Mucosa of descending colon (tissue), 3 donors: ENCODE measurements at regions not wholly inside any gene's neighbourhood (a gene's known extent, or its start where the extent isn't known, plus 50 kb on each side); places are given as distances from the start of the nearest gene placed in this dataset.
A peak's percentile ranks its signal among the peaks of the same experiment; 100 is the strongest.

Experiments
- ATAC-seq: fragments of 200-7000 bp; cut with Tn5 transposase; one replicate; pipeline ENCODE4 v1.9.1; 2020; ENCODE audit warnings: mild to moderate bottlenecking, moderate library complexity
- DNase-seq, 3 donors: peaks; one replicate each; pipeline ENCODE4 v3.0.0-alpha.2; 2020
- H3K36me3 ChIP-seq: fragments of 200-600 bp; one replicate; pipeline ENCODE4 v1.8.0; 2021; ENCODE audit warnings: low read depth, mild to moderate bottlenecking
- H3K4me1 ChIP-seq: fragments of 200-600 bp; one replicate; pipeline ENCODE4 v1.8.0; 2021; ENCODE audit warnings: low read depth, mild to moderate bottlenecking
- H3K4me3 ChIP-seq: fragments of 200-600 bp; one replicate; pipeline ENCODE4 v1.8.0; 2021; ENCODE audit warnings: mild to moderate bottlenecking
- H3K9me3 ChIP-seq: fragments of 200-600 bp; one replicate; pipeline ENCODE4 v1.8.0; 2021; ENCODE audit warnings: mild to moderate bottlenecking
- CTCF ChIP-seq: fragments of 200-600 bp; IDR thresholded peaks from one replicate; pipeline ENCODE4 v1.8.0; 2022; ENCODE audit warnings: antibody characterized with exemption, mild to moderate bottlenecking
- intact Hi-C, 2 donors: fragments of 100-400 bp; cut with DNase I in 1 of 2; cut with micrococcal nuclease in 1 of 2; formaldehyde crosslinking; loops; one replicate each; pipeline versions ENCODE4 v1.11.0 to v1.11.1; 2022; cut with DNase I, micrococcal nuclease
- donor health status: DM: no; HTN: no; CAD: no; lungs with moderate emphysema.
- donor health status: DM: no; HTN: no; CAD: no.
- donor health status: DM: no; HTN: yes; CAD: no.

GRCh38 chr16:22668318-22668717 is 145.6 kb upstream of the HS3ST2 start:
- Histone ChIP-seq H3K4me3 (no peak overlapping the region), H3K36me3 (no peaks in the 10 kb centered on the region), H3K9me3 (no peaks in the 10 kb centered on the region), H3K4me1 (no peaks in the 10 kb centered on the region)
- ATAC-seq = no peak
- DNase-seq = no peak
- intact Hi-C loops = no loop called here
- TF ChIP-seq CTCF = no peak

- no peaks in the 10 kb centered on the region for H3K4me1 ChIP-seq
- ATAC-seq = no peak
- no peak overlapping the region for H3K4me3 ChIP-seq
- no peak for DNase-seq
- no peaks in the 10 kb centered on the region for H3K9me3 ChIP-seq
- intact Hi-C loops = no loop called here
- TF ChIP-seq CTCF = no peak
- H3K36me3 ChIP-seq = no peaks in the 10 kb centered on the region
These were observed 143.9 kb upstream of the HS3ST2 start for GRCh38 chr16:22670044-22670536.

- ATAC-seq (peak; percentile 19), DNase-seq (no peak)
- H3K9me3 ChIP-seq = no peaks in the 10 kb centered on the region
- intact Hi-C loops = no loop called here
- no peak for TF ChIP-seq CTCF
- no peak overlapping the region for H3K4me3 ChIP-seq
- no peaks in the 10 kb centered on the region for H3K4me1 ChIP-seq
- H3K36me3 ChIP-seq = no peaks in the 10 kb centered on the region
These were observed 143.4 kb upstream of the HS3ST2 start for GRCh38 chr16:22670551-22671041.

- H3K4me3 ChIP-seq = no peak overlapping the region
- no peak for ATAC-seq
- DNase-seq = no peak
- H3K36me3 ChIP-seq = no peaks in the 10 kb centered on the region
- H3K4me1 ChIP-seq = no peaks in the 10 kb centered on the region
- no peak for TF ChIP-seq CTCF
- no peaks in the 10 kb centered on the region for H3K9me3 ChIP-seq
- intact Hi-C loops = no loop called here
These were observed 142.5 kb upstream of the HS3ST2 start for GRCh38 chr16:22671301-22672076.

GRCh38 chr16:22672830-22673210 is 141.1 kb upstream of the HS3ST2 start:
- no peak for TF ChIP-seq CTCF
- Histone ChIP-seq H3K9me3 (no peaks in the 10 kb centered on the region), H3K4me1 (no peaks in the 10 kb centered on the region), H3K36me3 (no peaks in the 10 kb centered on the region), H3K4me3 (no peak overlapping the region)
- intact Hi-C loops = no loop called here
- no peak for DNase-seq
- ATAC-seq = no peak
